ENCODE measurements at regions not wholly inside any gene's neighbourhood (a gene's known extent, or its start where the extent isn't known, plus 50 kb on each side); places are given as distances from the start of the nearest gene placed in this dataset.

GRCh38 chr3:56860939-56861338, 59.2 kb upstream of the ARHGEF3 start:
- Histone ChIP-seq H3K4me3 (no peak overlapping the region), H3K4me2 (no peak overlapping the region), H3K36me3 (ENCODE audit: low read depth) (no peaks in the 10 kb centered on the region), H3K27me3 (ENCODE audit: insufficient read depth, low read depth) (no peaks in the 10 kb centered on the region), H4K20me1 (ENCODE audit: insufficient read depth) (no peaks in the 10 kb centered on the region), H3K9me2 (ENCODE audit: insufficient read depth) (no peaks in the 10 kb centered on the region), H3K9me3 (ENCODE audit: insufficient read depth, low read depth) (no peaks in the 10 kb centered on the region), H3K27ac (no peak overlapping the region), H3F3A (ENCODE audit: insufficient read depth, low read depth) (peaks cover 9% of the 10 kb centered on the region), H3K4me1 (replicated peaks; ENCODE audit: insufficient read depth) (peaks cover 11% of the 10 kb centered on the region), H3K79me2 (ENCODE audit: low read depth) (no peaks in the 10 kb centered on the region), H2AFZ (no peak overlapping the region)
- DNase-seq, result no peak
- ChIA-PET POLR2A (ENCODE audit: unreplicated experiment) (no interaction called here), CTCF (no interaction called here)
- TF ChIP-seq EZH2 (IDR thresholded peaks at IDR 0.05; ENCODE audit: low read depth) (no peak), CTCF (conservative IDR thresholded peaks at IDR 0.05) (no peak)
- BruUV-seq (replicated peaks), result no TSS peak
- intact Hi-C loops (cut with micrococcal nuclease; ENCODE audit: unreplicated experiment), result no loop called here

- no peak for DNase-seq
- no peak overlapping the region for H2AFZ ChIP-seq
- H3K36me3 ChIP-seq (ENCODE audit: low read depth), result no peaks in the 10 kb centered on the region
- no peaks in the 10 kb centered on the region for H3K27me3 ChIP-seq (ENCODE audit: insufficient read depth, low read depth)
- H3K4me2 ChIP-seq, result no peak overlapping the region
- intact Hi-C loops (cut with micrococcal nuclease; ENCODE audit: unreplicated experiment), result no loop called here
- H3K9me2 ChIP-seq (ENCODE audit: insufficient read depth), result no peaks in the 10 kb centered on the region
- H4K20me1 ChIP-seq (ENCODE audit: insufficient read depth), result no peaks in the 10 kb centered on the region
- peaks cover 11% of the 10 kb centered on the region for H3K4me1 ChIP-seq (replicated peaks; ENCODE audit: insufficient read depth)
- no peak overlapping the region for H3K27ac ChIP-seq
- no peaks in the 10 kb centered on the region for H3K9me3 ChIP-seq (ENCODE audit: insufficient read depth, low read depth)
- H3F3A ChIP-seq (ENCODE audit: insufficient read depth, low read depth), result peaks cover 9% of the 10 kb centered on the region
- CTCF ChIA-PET, result no interaction called here
- no peaks in the 10 kb centered on the region for H3K79me2 ChIP-seq (ENCODE audit: low read depth)
- TF ChIP-seq CTCF (conservative IDR thresholded peaks at IDR 0.05) (no peak), EZH2 (IDR thresholded peaks at IDR 0.05; ENCODE audit: low read depth) (no peak)
- H3K4me3 ChIP-seq, result no peak overlapping the region
- no TSS peak for BruUV-seq (replicated peaks)
- POLR2A ChIA-PET (ENCODE audit: unreplicated experiment), result no interaction called here
Observed at GRCh38 chr3:56860351-56860750, 58.6 kb upstream of the ARHGEF3 start.

GRCh38 chr3:56858331-56858730, 56.6 kb upstream of the ARHGEF3 start:
- ChIA-PET POLR2A (ENCODE audit: unreplicated experiment) (interaction anchor here (0.7 kb wide), 1 partner anchor 12 kb away, joined by 3 read pairs; no protein-coding TSS in a partner anchor), CTCF (no interaction called here)
- Histone ChIP-seq H3K27ac (no peak overlapping the region), H2AFZ (no peak overlapping the region), H3K4me1 (replicated peaks; ENCODE audit: insufficient read depth) (peaks cover 21% of the 10 kb centered on the region), H3K9me2 (ENCODE audit: insufficient read depth) (no peaks in the 10 kb centered on the region), H3K4me2 (no peak overlapping the region), H3K27me3 (ENCODE audit: insufficient read depth, low read depth) (no peaks in the 10 kb centered on the region), H3K79me2 (ENCODE audit: low read depth) (no peaks in the 10 kb centered on the region), H3F3A (ENCODE audit: insufficient read depth, low read depth) (peaks cover 9% of the 10 kb centered on the region), H4K20me1 (ENCODE audit: insufficient read depth) (no peaks in the 10 kb centered on the region), H3K4me3 (no peak overlapping the region), H3K9me3 (ENCODE audit: insufficient read depth, low read depth) (no peaks in the 10 kb centered on the region), H3K36me3 (ENCODE audit: low read depth) (no peaks in the 10 kb centered on the region)
- intact Hi-C loops (cut with micrococcal nuclease; ENCODE audit: unreplicated experiment), result loop anchor here (10.0 kb wide), 1 partner anchor 126 kb away; no protein-coding TSS in a partner anchor
- DNase-seq, result no peak
- no TSS peak for BruUV-seq (replicated peaks)
- TF ChIP-seq CTCF (conservative IDR thresholded peaks at IDR 0.05) (no peak), EZH2 (IDR thresholded peaks at IDR 0.05; ENCODE audit: low read depth) (no peak)
